Neuron (in vitro differentiated cells): ENCODE measurements at regions not wholly inside any gene's neighbourhood (a gene's known extent, or its start where the extent isn't known, plus 50 kb on each side); places are given as distances from the start of the nearest gene placed in this dataset.

Experiments used
- H2AFZ ChIP-seq: one replicate; pipeline ENCODE4 v1.6.1; 2013; ENCODE audit warnings: low read depth, mild to moderate bottlenecking, inconsistent platforms, low read length, moderate library complexity
- H3K27me3 ChIP-seq: one replicate; pipeline ENCODE4 v1.6.1; 2013; ENCODE audit warnings: low read length; ENCODE audit not compliant: insufficient read depth
- H3K36me3 ChIP-seq: one replicate; pipeline ENCODE4 v1.6.1; 2013; ENCODE audit warnings: low read length; ENCODE audit not compliant: insufficient read depth
- H3K4me1 ChIP-seq: one replicate; pipeline ENCODE4 v1.6.1; 2013; ENCODE audit warnings: low read length; ENCODE audit not compliant: insufficient read depth
- H3K4me3 ChIP-seq: 2 replicates; pipeline ENCODE4 v1.5.1; 2013; ENCODE audit warnings: mild to moderate bottlenecking, low read length, moderate library complexity
- H3K9me3 ChIP-seq: one replicate; pipeline ENCODE4 v1.6.1; 2013; ENCODE audit warnings: low read length

DNA sequence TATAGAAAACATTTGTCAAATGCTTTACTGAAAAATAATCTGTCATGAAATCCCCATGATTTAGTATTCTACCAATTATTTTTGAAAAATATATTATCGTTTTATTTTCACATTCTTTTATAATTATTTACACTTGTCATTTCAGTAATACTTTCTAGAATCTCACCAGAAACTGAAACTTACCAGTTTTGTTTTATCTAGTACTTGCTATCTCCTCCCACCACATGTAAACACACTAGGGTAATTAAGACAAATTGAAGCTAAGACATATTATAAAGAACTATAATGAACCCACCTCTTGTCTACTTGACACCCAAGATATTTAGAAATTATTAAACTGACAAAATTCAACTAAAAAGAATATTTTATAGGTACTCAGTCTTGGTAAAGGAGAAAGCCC is 51.5 kb upstream of the GRM3 start:
- Histone ChIP-seq H2AFZ (no peak overlapping the region), H3K36me3 (no peaks in the 10 kb centered on the region), H3K4me1 (no peaks in the 10 kb centered on the region), H3K9me3 (no peaks in the 10 kb centered on the region), H3K27me3 (no peaks in the 10 kb centered on the region), H3K4me3 (no peak overlapping the region)

DNA sequence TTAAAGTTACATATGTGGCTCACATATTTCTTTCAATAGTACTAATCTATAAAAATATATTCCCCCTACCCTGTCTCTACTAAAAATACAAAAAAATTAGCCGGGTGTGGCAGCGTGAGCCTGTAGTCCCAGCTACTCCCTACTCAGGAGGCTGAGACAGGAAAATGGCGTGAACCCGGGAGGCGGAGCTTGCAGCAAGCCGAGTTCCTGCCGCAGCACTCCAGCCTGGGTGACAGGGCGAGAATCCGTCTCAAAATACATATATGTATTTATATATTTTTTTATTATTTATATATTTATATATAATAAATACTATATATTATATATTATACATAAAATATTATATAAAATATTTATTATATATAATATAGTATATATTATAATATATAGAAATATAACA is 69.7 kb upstream of the GRM3 start:
- H3K9me3 ChIP-seq: no peaks in the 10 kb centered on the region
- H3K4me3 ChIP-seq: no peak overlapping the region
- no peak overlapping the region for H2AFZ ChIP-seq
- H3K4me1 ChIP-seq: no peaks in the 10 kb centered on the region
- no peaks in the 10 kb centered on the region for H3K36me3 ChIP-seq
- H3K27me3 ChIP-seq: no peaks in the 10 kb centered on the region

DNA sequence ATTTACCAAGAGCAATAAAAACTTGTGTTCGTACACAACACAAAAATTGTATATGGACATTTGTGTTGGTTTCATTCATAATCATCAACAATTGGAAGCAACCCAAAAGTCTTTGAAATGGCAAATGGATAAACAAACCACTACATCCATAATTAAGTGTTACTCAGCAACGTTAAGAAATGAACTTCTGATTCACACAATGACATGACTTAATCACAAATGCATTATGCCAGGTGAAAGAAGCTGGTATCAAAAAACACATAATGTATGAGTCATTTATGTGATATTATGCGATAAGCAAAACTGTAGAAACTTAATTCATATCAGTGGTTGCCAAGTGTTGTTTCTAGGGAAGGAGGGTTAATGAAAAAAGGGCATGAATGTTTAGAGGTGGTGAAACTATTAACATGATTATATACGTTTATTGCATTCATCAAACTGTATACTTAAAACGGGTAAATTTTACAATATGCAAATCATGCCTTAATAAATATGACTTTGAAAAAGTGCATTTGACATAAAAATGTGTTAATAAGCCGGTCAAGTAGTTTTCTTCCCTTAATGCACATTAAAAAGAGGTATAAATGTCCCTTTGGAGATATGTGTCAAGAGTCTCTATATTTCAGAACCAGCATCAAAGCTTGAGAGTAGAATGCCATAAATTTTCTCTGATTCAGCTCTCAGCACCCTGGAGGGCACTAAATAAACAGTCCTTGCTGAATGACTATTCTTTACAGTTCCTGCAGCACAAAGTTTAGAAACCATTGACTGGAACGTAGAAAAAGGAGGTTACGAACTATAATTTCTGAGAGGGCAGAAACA is 84.8 kb upstream of the GRM3 start:
- no peak overlapping the region for H3K4me3 ChIP-seq

DNA sequence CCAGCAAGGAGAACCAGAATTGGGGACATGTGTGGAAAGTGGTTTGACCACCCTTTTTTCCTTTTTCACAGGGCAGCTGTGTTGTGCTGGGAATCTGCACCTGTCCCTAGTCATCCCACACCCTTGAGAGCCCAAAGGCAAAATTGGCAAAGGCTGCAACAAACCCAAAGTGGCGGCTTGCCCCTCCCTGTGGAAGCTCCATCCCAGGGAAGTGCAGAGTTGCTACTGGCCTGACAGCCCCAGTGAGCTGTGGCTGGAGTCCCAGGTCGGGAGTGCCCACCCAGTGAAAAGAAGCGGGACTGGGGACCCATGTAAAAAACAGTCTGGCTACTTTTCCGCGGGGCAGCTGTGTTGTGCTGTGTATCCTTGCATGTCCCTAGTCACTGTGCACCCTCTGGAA is 109.1 kb upstream of the GRM3 start:
- H3K27me3 ChIP-seq: no peaks in the 10 kb centered on the region

More for the DNA sequence above, 84.8 kb upstream of the GRM3 start:
- H3K27me3 ChIP-seq: no peaks in the 10 kb centered on the region
- no peak overlapping the region for H2AFZ ChIP-seq
- H3K4me1 ChIP-seq: no peaks in the 10 kb centered on the region
- no peaks in the 10 kb centered on the region for H3K9me3 ChIP-seq
- no peaks in the 10 kb centered on the region for H3K36me3 ChIP-seq

DNA sequence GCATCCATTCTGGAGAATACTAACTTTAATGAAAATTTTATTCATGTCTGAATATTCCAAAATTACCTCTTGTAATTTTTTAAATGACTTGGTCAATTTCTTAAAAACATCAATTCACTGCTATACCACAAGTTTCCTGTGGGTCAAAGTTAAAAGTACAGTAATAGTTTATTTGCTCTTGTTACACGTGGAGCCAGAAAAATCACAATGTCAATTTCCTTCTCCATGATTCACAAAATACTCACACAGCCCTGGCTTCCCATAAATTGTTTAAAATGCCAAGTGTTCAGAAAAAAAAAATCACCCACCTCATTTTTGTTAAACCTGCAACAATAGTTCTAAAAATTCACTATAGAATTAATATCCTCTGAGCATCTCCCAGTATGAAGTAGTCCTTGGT is 139.5 kb upstream of the GRM3 start:
- H3K4me3 ChIP-seq: no peak overlapping the region
- no peaks in the 10 kb centered on the region for H3K4me1 ChIP-seq
- H3K36me3 ChIP-seq: no peaks in the 10 kb centered on the region
- H3K9me3 ChIP-seq: no peaks in the 10 kb centered on the region
- no peaks in the 10 kb centered on the region for H3K27me3 ChIP-seq
- no peak overlapping the region for H2AFZ ChIP-seq

More for the DNA sequence above, 109.1 kb upstream of the GRM3 start:
- no peak overlapping the region for H3K4me3 ChIP-seq
- peaks cover 2% of the 10 kb centered on the region for H3K9me3 ChIP-seq
- H3K4me1 ChIP-seq: no peaks in the 10 kb centered on the region
- no peak overlapping the region for H2AFZ ChIP-seq
- no peaks in the 10 kb centered on the region for H3K36me3 ChIP-seq

DNA sequence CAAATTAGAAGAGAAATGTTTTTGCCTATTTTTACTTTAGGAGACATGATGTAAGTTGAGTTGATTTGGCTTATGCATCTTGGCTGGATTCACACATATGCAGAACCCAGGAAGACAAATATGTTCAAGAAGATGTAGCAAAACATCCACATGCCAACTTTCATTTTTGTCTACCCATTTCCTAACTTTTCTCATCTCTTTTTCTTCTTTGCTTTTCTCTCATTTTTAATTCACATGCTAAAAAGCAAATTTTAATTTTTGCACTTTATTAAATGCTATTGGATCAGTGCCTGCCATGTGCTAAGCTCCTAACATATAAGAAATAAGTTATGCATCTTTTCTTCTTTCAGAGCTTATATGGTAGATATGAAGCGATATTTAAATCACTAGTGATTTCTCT is 143.7 kb upstream of the GRM3 start:
- no peaks in the 10 kb centered on the region for H3K4me1 ChIP-seq
- H3K9me3 ChIP-seq: no peaks in the 10 kb centered on the region
- H3K36me3 ChIP-seq: no peaks in the 10 kb centered on the region
- no peaks in the 10 kb centered on the region for H3K27me3 ChIP-seq
- no peak overlapping the region for H2AFZ ChIP-seq
- H3K4me3 ChIP-seq: no peak overlapping the region

DNA sequence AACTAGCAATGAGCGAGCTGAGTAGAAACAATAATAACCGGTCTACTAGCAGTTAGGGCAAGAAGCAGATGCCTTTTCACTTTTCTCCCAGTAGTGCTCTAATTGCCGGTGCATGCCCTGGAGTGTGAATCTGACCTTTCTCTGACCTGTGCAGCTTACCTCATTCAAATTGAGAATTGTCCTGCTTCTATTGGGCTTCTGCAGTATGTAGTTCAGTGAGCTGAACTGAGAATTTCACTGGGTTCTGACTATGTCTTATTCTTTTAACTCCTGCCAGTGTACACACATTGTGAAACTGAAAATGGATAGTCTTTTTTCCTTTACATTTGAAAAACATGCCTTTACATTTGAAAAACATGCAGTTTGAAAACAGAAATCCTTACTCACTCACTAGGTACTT is 157.9 kb upstream of the GRM3 start:
- H3K4me3 ChIP-seq: no peak overlapping the region
- H3K27me3 ChIP-seq: no peaks in the 10 kb centered on the region
- no peaks in the 10 kb centered on the region for H3K36me3 ChIP-seq
- H2AFZ ChIP-seq: no peak overlapping the region
- peaks cover 18% of the 10 kb centered on the region for H3K4me1 ChIP-seq
- H3K9me3 ChIP-seq: peaks cover 2% of the 10 kb centered on the region

DNA sequence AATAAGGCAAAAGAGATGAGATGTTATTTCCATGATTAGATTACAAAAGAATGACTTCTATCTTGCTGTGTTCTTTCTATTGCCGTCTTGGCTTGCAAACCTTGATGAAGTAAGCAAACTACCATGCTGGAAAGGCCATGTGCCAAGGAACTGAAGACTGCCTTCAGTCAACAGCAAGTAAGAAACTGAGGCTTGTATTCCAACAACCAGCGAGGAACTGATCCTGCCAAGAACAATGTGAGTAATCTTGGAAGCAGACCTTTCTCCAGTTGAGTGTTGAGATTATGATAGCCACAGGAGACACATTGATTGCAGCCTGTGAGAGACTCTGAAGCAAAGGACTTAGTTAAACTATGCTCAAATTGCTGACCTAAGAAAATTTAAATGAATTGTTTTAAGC is 164.6 kb upstream of the GRM3 start:
- no peaks in the 10 kb centered on the region for H3K27me3 ChIP-seq
- no peak overlapping the region for H3K4me3 ChIP-seq
- H3K36me3 ChIP-seq: no peaks in the 10 kb centered on the region
- H3K9me3 ChIP-seq: peaks cover 2% of the 10 kb centered on the region
- no peak overlapping the region for H2AFZ ChIP-seq
- no peaks in the 10 kb centered on the region for H3K4me1 ChIP-seq

DNA sequence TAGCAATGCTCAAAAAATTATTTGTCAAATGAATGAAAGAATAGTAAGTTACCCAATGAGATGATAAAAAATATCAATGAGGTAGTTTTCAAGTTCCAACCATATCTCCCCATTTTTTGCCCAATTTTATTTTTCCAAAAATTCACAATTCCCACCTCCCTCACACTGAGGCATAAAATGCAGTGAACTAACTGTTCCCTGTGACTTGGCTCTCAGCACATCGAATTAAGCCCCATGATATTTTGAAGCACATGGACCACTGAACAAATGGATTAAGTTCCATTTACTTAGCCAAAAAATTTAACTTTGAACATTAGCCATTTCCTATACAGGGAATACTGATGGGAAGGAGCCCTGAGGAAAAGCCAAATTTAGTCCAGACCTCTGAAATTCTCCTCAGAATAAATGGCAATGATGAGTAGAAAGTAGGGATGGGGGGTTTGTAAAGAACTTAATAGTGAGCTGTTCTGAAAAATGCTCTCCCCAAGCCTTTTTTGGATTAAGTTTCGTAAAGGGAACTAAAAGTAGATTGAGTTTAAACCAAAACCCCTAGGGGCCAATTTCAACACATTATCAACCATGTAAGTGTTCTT is 166.3 kb upstream of the GRM3 start:
- Histone ChIP-seq H3K27me3 (no peaks in the 10 kb centered on the region), H3K4me1 (peaks cover 6% of the 10 kb centered on the region), H3K9me3 (peaks cover 2% of the 10 kb centered on the region), H3K4me3 (no peak overlapping the region), H3K36me3 (no peaks in the 10 kb centered on the region), H2AFZ (no peak overlapping the region)

DNA sequence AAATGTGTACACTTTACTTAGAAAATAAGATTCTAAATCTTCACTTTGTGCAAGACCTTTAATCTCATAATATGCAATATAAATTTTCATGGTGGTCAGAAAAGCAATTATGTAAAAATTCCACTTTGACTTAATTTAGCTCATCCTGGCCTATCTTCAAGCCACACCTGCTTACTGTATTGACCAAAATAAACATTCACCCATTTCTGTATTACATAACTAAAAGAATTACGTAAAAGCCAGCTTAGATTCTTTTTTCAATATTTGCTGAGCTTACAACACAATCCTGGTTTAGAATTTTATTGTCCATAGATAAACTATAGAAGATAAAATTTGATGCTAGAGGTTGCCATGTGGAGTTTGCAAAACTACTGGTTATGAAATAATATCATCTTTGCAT is 172.9 kb upstream of the GRM3 start:
- H2AFZ ChIP-seq: peak overlapping the region; percentile 64
- no peaks in the 10 kb centered on the region for H3K9me3 ChIP-seq
- H3K36me3 ChIP-seq: no peaks in the 10 kb centered on the region
- peaks cover 9% of the 10 kb centered on the region for H3K4me1 ChIP-seq
- no peaks in the 10 kb centered on the region for H3K27me3 ChIP-seq
- H3K4me3 ChIP-seq: no peak overlapping the region

DNA sequence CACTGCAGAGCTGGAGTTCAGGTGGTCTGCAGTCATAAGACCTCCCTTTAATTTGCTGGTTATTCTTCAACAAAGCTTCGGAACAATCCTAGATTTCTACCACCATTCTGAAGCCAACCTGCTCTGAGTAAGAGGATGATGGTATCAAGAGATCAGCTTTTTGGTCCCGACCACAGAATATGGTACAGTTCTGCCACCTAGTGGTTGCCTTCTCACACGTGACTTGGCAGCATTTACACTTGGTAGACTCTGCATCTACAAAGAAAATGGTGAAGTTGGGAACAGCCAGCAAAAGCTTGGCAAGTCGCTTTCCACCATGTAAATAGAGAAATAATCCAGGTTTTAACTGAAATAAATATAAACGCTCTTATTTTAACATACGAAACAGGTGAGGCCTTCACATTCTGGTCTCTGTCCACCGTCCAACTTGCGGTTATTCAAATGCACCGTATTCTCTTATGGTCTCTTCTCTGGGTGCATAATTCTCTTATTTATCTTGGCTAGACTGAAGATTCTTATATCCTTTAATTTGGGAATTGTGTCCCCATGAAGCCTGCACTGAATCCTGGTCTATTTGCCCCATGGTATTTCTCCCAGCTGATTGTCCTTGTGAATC is 173.9 kb upstream of the GRM3 start:
- Histone ChIP-seq H3K36me3 (no peaks in the 10 kb centered on the region), H3K27me3 (no peaks in the 10 kb centered on the region), H3K9me3 (no peaks in the 10 kb centered on the region), H2AFZ (peak overlapping the region; percentile 64), H3K4me1 (peaks cover 9% of the 10 kb centered on the region), H3K4me3 (no peak overlapping the region)

DNA sequence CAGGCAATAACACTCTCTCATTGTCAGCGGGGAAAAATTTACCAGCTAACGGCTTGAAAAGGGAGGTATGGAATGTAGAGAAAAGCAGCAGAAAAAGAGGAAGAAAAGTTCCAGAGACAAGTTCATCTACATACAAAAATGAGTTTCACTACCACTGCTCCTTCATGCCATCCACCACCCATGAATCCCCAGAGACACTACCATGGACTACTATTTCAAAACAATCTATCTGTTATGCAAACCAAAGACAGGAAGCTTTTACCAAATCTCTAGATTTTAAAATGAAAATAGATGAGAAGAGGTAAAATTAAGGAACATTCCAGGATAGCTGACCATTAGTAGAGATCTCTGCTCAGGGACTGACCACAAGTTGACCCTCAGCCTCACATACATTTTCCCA is 189.0 kb upstream of the GRM3 start:
- Histone ChIP-seq H3K27me3 (no peaks in the 10 kb centered on the region), H3K4me3 (no peak overlapping the region), H2AFZ (no peak overlapping the region), H3K9me3 (no peaks in the 10 kb centered on the region), H3K4me1 (no peaks in the 10 kb centered on the region), H3K36me3 (no peaks in the 10 kb centered on the region)

DNA sequence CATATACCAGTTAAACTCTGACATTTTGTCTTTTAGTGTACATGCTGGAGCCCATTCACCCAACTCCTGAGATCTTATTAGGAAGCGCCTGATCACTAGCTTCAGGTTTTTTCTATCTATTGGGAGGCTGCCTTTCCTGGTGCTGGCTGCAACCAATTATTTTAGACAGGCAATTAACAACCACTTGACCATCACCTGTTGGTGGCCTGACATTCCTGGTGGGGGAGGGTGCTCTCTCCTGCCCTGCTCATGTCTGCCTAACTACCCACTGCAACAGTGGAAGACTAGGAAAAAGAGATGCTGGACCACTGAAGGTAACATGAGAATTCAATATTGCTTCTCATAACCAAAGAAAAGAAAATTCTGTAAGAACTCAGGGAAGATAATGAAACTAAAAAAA is 190.3 kb upstream of the GRM3 start:
- no peak overlapping the region for H2AFZ ChIP-seq
- no peaks in the 10 kb centered on the region for H3K4me1 ChIP-seq
- H3K27me3 ChIP-seq: no peaks in the 10 kb centered on the region
- H3K36me3 ChIP-seq: no peaks in the 10 kb centered on the region
- no peak overlapping the region for H3K4me3 ChIP-seq
- H3K9me3 ChIP-seq: no peaks in the 10 kb centered on the region
